NCI-H345 treated with DMSO at 0.1 percent for 48 hours (cell line): ENCODE measurements at regions not wholly inside any gene's neighbourhood (a gene's known extent, or its start where the extent isn't known, plus 50 kb on each side); places are given as distances from the start of the nearest gene placed in this dataset.

Source experiments
- DNase-seq: peaks from one replicate; lab custom pipeline; 2025; ENCODE audit not compliant: unreplicated experiment; lab: John Stamatoyannopoulos, UW

DNA sequence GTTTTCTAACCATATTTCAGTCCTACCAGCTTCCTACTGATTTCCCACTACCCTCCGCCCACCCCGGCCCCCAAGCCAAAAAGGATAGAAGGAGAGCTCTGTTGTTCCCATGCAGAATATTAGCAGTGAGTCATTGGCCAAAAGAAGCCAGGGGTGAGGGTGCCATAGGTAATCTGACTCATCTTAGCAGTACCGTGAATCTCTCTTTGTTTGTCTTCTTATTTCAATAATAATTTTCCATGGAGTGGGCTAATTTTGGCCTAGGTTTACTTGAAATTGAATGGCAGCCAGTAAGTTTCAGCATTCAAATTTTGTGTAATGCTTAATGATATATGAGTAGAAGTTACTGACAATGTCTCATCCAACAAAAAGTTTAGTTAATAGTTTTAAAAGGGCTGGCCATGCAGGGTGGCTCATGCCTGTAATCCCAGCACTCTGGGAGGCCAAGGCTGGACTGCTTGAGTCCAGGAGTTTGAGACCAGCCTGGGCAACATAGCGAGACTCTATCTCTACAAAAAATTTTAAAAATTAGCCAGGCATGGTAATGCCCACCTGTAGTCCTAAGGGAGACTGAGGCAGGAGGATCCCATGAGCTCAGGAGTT is 74.2 kb downstream of the C9orf152 start:
- no peak for DNase-seq

DNA sequence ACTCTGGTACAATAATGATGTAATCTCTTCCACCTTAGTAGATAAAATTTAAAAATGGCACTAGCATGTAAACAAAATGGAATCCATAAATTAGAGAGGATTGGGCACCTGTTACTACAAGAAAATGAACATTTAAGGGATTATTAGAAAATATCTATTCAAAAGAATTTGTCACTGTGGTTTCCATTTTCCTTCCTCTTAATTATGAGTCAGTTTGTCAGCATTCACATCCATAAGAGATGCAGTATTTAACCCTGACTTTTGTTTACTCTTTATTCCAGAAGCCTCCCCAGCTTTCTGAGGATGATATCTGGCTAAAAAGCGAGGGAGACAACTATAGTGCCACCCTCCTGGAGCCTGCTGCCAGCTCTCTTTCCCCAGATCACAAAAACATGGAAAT is 72.1 kb downstream of the C9orf152 start:
- DNase-seq = no peak

DNA sequence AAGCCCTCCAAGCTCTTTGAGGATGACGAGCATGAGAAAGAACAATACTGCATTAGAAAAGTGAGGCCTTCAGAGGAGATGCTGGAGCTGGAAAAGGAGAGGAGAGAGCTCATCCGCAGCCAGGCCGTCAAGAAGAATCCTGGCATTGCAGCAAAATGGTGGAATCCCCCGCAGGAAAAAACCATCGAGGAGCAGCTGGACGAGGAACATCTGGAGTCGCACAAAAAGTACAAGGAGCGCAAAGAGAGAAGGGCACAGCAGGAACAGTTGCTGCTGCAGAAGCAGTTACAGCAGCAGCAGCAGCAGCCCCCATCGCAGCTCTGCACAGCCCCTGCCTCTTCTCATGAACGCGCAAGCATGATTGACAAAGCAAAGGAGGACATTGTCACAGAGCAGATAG is 71.2 kb downstream of the C9orf152 start:
- DNase-seq = no peak

DNA sequence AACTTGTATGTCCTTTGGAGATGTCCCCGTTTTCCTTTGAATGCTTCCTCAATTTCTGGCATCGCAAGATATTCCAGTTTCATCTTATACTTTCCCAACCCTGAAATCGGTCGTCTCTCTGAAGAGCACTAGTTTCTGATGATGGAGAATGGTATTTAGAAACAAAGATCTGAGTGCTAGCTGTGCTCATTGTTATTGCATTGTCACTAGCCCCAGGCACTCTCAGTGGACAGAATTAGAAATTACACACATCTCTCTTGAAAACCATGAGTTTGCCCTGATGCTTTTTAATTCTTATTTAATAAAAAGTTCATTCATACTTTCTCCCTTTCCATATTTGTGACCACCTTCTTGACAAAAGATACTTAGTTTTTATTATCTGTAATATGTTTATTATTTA is 67.7 kb downstream of the C9orf152 start:
- DNase-seq = no peak

DNA sequence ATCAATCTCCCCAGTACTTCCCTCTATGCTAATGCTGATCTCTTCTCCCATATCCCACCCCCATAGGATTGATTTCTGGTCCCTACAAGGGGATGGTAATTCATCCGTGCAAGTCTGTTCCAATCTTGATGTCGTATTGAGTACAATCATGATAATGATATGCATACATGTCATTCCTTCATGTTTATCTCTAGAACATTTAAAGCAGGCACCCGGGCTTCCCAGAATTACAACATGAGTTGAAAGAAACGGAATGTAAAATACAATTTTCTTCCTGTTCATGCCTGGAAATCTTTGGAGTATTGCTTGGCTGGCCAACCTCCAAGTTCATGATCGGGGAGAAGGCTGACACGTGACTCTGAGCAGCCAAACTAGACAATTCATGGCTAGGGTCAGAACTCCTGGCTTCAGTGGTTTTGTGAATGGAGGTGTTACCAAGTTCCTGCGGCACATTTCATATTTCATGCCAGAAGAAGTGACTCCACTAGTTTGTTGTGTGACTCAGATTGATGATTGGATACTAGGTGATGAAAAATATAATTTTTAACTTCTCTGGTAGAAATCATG is 66.6 kb downstream of the C9orf152 start:
- DNase-seq = no peak

DNA sequence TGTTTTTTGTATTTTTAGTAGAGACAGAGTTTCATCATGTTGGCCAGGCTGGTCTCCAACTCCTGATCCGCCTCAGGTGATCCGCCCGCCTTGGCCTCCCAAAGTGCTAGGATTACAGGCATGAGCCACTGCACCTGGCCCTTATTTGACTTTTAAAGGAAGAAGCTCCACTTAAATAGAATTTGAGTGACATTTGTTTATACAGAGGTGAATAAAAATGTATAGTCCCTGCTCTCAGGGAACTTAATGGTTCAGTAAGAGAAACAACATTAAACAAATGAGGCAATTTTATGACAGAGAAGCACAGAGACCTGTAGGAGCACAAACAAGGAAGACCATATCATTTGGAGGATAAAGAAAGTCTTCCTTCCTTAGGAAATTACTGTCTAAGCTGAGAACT is 65.7 kb downstream of the C9orf152 start:
- peak; percentile 87 for DNase-seq

DNA sequence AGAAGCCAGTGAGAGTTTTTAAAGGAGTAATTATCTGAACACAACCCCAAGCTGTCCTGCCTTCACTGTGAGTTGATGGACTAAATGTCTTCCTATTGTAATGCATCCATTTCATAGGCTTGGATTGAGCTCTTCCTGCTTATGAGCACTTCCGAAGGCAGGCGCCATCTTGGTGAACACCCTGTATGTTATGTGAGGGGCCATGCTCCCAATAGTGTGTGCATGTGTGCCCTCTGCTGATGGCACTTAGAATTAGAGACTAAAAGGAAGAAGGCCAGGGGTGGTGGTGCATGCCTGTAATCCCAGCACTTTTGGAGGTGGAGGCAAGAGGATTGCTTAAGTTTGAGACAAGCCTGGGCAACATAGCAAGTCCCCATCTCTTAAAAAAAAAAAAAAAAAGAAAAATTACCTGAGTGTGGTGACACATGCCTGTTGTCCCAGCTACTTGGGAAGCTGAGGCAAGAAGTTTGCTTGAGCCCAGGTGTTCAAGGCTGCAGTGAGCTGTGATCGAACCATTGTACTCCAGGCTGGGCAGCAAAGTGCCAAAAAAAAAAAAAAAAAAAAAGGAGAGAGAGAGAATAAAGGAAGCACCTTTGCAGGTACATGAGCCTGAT is 65.0 kb downstream of the C9orf152 start:
- DNase-seq = peak; percentile 35

DNA sequence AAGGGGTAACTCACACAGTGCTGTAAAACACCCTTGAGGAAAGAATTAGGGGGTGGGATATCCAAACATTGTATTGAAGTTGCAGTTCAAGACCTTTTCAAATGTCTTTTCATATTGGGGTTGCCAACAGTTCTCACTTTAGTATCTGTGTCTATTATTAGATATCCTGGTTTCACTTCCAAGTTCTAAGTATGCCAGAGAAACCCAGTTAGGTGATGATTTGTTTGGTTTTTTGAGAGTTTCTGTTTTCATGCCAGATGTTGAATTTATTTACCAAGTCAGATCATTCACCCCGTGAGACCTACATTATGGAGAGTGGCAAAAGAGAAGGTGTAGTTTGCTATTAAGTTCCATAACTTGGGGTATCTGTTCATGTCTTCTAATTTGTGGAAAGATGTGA is 64.5 kb downstream of the C9orf152 start:
- no peak for DNase-seq

DNA sequence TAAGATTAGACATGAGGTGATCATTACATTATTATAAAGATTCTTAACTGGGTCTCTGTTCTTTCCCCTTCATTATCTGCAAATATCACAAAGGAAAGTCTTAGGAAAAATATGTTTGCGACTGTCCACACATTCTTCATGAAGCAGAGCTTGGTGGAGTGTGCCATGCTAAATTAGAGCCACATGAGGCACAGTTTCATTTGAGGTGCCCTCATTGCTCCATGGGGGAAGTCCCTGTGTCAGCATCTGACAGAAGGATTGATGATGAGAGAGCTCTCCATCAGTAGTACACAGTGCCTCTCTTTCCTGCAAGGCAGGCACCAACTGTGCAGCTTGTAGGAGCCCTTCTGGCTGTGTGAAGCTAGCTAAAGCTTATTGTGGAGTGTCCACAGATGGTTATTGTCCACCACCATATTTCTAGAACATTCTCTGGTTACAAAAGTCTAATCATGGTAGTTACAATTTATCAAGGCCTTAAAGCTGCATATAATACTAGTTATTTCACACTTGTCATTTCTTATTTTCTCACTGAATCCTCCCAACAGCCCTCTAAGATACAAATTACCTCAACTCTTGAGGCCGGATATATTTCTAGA is 63.9 kb downstream of the C9orf152 start:
- no peak for DNase-seq

DNA sequence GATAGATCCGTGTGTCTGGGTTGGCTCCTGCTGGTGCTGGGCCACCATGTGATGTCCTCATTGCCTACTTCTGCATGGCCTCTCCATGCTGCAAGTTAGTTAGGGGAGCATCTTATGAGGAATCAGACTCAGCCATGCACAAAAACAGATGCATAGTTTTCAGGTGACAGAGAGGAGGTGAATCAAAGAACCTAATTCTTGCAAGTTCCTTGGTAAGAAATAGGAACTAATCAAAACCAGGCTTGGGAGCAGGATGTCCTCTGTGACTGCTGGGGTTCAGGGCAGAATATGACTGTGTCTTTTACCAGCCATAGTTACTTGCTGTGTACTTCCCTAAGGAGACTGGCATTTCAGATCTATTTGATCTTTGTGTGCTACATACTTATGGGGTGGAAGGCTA is 61.6 kb downstream of the C9orf152 start:
- DNase-seq = no peak

DNA sequence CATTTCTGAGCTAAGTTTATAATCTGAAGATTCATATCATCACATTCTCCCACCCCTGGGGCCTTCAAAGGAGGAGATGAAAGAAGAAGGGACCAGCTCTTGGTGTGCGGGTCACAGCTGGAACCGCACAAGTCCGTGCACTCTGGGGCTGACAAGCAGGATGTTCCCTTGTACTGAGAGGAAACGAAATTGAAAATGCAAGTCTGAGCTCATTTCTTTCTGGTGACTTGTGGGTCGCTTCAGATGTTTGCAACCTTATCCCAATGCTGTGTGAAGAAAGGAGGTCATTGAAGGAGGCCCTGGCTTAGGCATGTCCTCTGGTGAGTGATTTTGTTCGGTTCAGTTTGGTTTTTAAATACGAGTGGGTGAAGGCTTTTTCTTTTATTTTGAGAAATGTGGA is 59.6 kb downstream of the C9orf152 start:
- DNase-seq = no peak

DNA sequence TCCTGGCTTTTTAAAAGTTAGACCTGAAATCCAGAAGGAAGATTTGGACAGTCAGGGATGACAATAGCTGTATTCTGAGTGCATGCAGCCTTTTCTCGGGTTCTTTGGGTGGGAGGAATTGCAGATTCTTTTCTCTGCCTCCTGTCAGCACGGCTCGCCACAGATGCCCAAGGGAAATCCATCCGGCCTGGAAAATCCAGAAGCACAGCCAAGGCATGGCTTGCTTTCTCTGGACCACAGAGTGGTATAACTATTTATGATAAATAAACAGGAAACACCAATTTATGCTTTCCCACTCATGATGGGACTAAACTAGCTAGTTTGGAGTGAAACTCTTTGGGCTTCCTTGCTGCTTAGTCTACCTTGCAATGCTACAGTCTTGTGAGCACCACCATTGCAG is 59.1 kb downstream of the C9orf152 start:
- DNase-seq = no peak
